ENCODE measurements at regions not wholly inside any gene's neighbourhood (a gene's known extent, or its start where the extent isn't known, plus 50 kb on each side); places are given as distances from the start of the nearest gene placed in this dataset.

- DNase-seq = no peak
Observed at GRCh38 chr7:94054130-94054529, 50.0 kb upstream of the BET1 start.

GRCh38 chr7:94055963-94056362 lies 51.8 kb upstream of the BET1 start:
- DNase-seq = no peak

GRCh38 chr7:94056796-94057207 lies 52.6 kb upstream of the BET1 start:
- DNase-seq = no peak

- no peak for DNase-seq
Observed at GRCh38 chr7:94057955-94058354, 53.8 kb upstream of the BET1 start.

GRCh38 chr7:94059746-94060145 lies 55.6 kb upstream of the BET1 start:
- DNase-seq = no peak

GRCh38 chr7:94060752-94061151 lies 56.6 kb upstream of the BET1 start:
- DNase-seq = peak; percentile 2

GRCh38 chr7:94061326-94061725 lies 57.2 kb upstream of the BET1 start:
- no peak for DNase-seq

GRCh38 chr7:94062372-94062771 lies 58.2 kb upstream of the BET1 start:
- no peak for DNase-seq

- DNase-seq = no peak
Observed at GRCh38 chr7:94064541-94065191, 60.5 kb upstream of the BET1 start.

GRCh38 chr7:94067047-94067446 lies 62.9 kb upstream of the BET1 start:
- no peak for DNase-seq

- no peak for DNase-seq
Observed at GRCh38 chr7:94067506-94067905, 63.4 kb upstream of the BET1 start.

- DNase-seq = no peak
Observed at GRCh38 chr7:94069162-94069739, 65.1 kb upstream of the BET1 start.

- no peak for DNase-seq
Observed at GRCh38 chr7:94080551-94080950, 76.4 kb upstream of the BET1 start.

- no peak for DNase-seq
Observed at GRCh38 chr7:94082126-94082525, 78.0 kb upstream of the BET1 start.

GRCh38 chr7:94087664-94088352 lies 83.7 kb upstream of the BET1 start:
- peak; percentile 54 for DNase-seq

GRCh38 chr7:94088560-94088959 lies 84.4 kb upstream of the BET1 start:
- DNase-seq = no peak

GRCh38 chr7:94089806-94090205 lies 85.7 kb upstream of the BET1 start:
- no peak for DNase-seq

GRCh38 chr7:94092980-94093379 lies 88.8 kb upstream of the BET1 start:
- DNase-seq = no peak

GRCh38 chr7:94094298-94094697 lies 90.1 kb upstream of the BET1 start:
- DNase-seq = no peak

GRCh38 chr7:94095316-94096009 lies 91.3 kb upstream of the BET1 start:
- DNase-seq = no peak

- no peak for DNase-seq
Observed at GRCh38 chr7:94099679-94100078, 95.5 kb upstream of the BET1 start.

- no peak for DNase-seq
Observed at GRCh38 chr7:94100723-94101345, 96.7 kb upstream of the BET1 start.

- DNase-seq = no peak
Observed at GRCh38 chr7:94104301-94104700, 100.1 kb upstream of the BET1 start.
